GM13977 (cell line): ENCODE measurements at regions not wholly inside any gene's neighbourhood (a gene's known extent, or its start where the extent isn't known, plus 50 kb on each side); places are given as distances from the start of the nearest gene placed in this dataset.

ENCODE experiments used
- DNase-seq: peaks from one replicate; pipeline ENCODE4 v3.0.0; 2012; ENCODE audit warnings: low spot score
- CTCF ChIP-seq: IDR thresholded peaks from 2 replicates; pipeline ENCODE4 v1.5.1; 2012; ENCODE audit warnings: mild to moderate bottlenecking, control low read depth; ENCODE audit not compliant: insufficient read depth; ENCODE audit errors: extremely low read depth, missing control alignments
- in situ Hi-C: fragments of 300-500 bp; cut with MboI; formaldehyde crosslinking; loops from one replicate; pipeline ENCODE4 v1.12.0; 2022; ENCODE audit warnings: low sequenced_read_pairs, low pct_unique_long_range_greater_than_20kb, mixed read lengths, inconsistent platforms; ENCODE audit not compliant: unreplicated experiment

DNA sequence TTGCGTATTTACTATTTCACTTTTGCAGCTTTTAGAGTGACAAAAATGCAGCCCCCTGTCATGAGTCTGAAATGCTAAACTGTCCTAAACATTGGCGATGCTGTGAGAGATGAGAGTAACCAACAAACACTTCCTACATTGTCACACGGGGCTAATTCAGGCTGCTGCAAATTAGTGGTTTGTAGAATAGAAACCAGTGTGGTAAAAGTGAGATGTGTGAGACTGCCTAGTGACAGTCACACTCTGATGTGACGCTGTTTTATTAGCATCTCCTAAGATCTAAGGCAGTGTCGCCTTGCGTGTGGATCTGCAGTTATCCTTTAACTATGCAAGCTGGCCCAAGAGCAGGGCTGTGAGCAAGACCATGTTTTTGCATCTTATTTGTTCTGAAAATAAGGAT is 800.2 kb upstream of the TENM3 start:
- in situ Hi-C loops: no loop called here
- TF ChIP-seq CTCF: no peak
- DNase-seq: peak; percentile 17

DNA sequence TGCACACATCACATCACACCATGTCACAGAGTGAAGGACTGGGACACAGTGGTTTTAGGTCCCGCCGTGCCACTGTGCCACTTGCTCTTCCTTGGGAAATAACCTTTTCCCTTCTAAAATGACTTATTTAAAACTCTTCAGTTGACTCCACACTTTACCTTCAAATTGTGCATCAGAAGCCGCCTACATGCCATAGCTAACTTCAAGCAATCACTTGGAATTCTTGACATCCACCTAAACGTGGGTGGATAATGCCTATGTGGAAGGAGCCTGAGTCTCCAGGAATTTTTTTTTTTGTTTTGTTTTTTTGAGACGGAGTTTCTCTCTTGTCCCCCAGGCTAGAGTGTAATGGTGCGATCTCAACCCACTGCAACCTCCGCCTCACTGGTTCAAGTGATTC is 777.4 kb upstream of the TENM3 start:
- in situ Hi-C loops: no loop called here
- no peak for DNase-seq
- TF ChIP-seq CTCF: no peak

- in situ Hi-C loops: no loop called here
- no peak for DNase-seq
- TF ChIP-seq CTCF: no peak
Measured at GRCh38 chr4:181468451-181468850, 774.8 kb upstream of the TENM3 start.

DNA sequence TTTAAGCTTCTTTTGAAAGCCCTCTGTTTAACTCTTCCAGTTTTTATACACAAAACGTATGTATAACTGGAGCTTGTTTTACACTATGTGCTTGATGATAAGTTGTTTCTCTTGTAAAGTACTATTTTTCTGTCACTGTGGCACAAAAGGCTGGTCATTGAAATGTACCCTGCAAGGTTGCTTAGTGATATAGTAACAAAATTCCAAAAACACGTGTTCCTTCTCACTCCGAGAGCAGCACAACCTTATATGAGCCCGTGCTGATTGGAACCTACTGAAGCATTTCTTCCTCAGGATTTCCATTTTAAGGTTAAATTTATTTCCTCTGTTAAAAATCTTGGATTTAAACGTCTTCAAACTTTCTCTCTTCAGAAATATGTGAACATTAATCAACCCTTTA is 772.9 kb upstream of the TENM3 start:
- TF ChIP-seq CTCF: no peak
- no peak for DNase-seq
- in situ Hi-C loops: no loop called here

DNA sequence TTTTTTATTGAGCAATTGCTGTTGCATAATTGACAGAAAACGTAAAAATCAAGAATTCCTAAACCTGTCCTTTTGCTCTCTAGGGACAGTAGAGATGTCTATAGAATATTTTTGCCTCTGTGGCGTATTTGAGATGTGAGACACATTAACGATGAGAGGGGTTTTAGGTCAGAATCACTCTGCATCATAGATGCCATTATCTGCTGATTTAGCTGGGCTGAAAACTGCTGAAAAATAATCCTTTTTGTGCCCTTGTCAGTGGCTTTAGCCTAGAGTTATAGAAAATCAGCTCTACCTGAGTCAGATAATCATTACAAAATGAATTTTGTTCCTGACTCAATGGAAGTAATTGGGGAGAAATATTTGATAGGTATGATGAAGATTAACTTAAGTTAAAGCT is 767.8 kb upstream of the TENM3 start:
- in situ Hi-C loops: no loop called here
- DNase-seq: no peak
- no peak for TF ChIP-seq CTCF

GRCh38 chr4:181475781-181476507 is 767.3 kb upstream of the TENM3 start:
- no peak for TF ChIP-seq CTCF
- in situ Hi-C loops: no loop called here
- DNase-seq: no peak
